ENCODE measurements at regions not wholly inside any gene's neighbourhood (a gene's known extent, or its start where the extent isn't known, plus 50 kb on each side); places are given as distances from the start of the nearest gene placed in this dataset.

DNA sequence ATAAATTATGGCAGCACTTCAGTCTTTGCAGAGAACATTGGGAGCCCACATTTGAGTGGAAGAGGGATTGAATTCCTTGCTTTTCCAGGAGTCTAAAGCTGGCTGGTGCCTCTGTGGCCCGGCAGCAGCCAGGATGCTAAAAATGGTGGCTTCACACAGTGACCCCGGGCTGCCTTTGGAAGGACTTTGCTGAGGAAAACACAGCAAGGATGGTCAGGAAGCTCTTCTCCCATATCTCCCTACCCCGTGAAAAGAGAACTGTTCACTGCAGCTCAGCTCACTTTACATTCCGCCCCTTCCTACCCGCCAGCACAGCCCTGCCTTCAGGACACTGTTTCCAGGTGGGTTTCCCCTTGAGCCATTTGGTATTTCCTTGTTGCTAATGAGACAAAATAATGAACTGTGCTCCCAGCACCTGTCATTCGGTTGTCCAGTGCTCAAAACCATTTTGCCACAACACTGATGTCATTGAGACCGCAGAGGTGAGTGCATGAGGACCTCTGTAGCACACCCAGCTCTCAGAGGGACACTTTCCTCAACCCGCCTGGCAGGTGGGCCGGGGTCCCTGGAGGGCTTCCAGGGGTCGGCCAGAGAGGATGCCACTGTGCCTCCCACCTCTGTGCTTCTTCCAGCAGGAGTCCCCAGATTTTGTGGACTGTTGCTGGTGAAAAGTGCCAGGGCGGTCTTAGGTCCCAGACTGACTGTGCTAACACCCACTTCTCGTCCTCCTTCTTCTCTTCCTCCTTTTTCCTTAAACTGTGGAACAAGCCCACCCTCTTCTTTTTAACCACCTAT lies 255.7 kb upstream of the PPP2R2D start:
- no peak for FAIRE-seq
- intact Hi-C loops (cut with micrococcal nuclease; ENCODE audit: unreplicated experiment): no loop called here
- CTCF ChIA-PET (ENCODE audit: low intra/inter-chr PET ratio, low total read pairs): no interaction called here

More for the DNA sequence above, 255.7 kb upstream of the PPP2R2D start:
- no peaks in the 10 kb centered on the region for H3K36me3 ChIP-seq (replicated peaks in 1 of 2; ENCODE audit: control insufficient read depth in 1 of 2, insufficient read depth in 2 of 2, low read length in 2 of 2)
- no peak for ATAC-seq
- no peaks in the 10 kb centered on the region for H3K79me2 ChIP-seq (ENCODE audit: insufficient read depth, low read length)
- TF ChIP-seq, protein P1, sequence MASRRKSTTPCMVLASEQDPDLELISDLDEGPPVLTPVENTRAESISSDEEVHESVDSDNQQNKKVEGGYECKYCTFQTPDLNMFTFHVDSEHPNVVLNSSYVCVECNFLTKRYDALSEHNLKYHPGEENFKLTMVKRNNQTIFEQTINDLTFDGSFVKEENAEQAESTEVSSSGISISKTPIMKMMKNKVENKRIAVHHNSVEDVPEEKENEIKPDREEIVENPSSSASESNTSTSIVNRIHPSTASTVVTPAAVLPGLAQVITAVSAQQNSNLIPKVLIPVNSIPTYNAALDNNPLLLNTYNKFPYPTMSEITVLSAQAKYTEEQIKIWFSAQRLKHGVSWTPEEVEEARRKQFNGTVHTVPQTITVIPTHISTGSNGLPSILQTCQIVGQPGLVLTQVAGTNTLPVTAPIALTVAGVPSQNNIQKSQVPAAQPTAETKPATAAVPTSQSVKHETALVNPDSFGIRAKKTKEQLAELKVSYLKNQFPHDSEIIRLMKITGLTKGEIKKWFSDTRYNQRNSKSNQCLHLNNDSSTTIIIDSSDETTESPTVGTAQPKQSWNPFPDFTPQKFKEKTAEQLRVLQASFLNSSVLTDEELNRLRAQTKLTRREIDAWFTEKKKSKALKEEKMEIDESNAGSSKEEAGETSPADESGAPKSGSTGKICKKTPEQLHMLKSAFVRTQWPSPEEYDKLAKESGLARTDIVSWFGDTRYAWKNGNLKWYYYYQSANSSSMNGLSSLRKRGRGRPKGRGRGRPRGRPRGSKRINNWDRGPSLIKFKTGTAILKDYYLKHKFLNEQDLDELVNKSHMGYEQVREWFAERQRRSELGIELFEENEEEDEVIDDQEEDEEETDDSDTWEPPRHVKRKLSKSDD (CRISPR knock-in tag; IDR thresholded peaks at IDR 0.05; ENCODE audit: low read depth): no peak
- TF ChIP-seq ATF7 (IDR thresholded peaks at IDR 0.05): no peak
- TF ChIP-seq ATF7 (CRISPR knock-in tag; IDR thresholded peaks at IDR 0.05): no peak
- no peak for TF ChIP-seq ZFP36L2 (CRISPR knock-in tag; IDR thresholded peaks at IDR 0.05)
- no peak for TF ChIP-seq ZNF547 (CRISPR knock-in tag; IDR thresholded peaks at IDR 0.05)
- TF ChIP-seq, protein P2, sequence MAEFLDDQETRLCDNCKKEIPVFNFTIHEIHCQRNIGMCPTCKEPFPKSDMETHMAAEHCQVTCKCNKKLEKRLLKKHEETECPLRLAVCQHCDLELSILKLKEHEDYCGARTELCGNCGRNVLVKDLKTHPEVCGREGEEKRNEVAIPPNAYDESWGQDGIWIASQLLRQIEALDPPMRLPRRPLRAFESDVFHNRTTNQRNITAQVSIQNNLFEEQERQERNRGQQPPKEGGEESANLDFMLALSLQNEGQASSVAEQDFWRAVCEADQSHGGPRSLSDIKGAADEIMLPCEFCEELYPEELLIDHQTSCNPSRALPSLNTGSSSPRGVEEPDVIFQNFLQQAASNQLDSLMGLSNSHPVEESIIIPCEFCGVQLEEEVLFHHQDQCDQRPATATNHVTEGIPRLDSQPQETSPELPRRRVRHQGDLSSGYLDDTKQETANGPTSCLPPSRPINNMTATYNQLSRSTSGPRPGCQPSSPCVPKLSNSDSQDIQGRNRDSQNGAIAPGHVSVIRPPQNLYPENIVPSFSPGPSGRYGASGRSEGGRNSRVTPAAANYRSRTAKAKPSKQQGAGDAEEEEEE (CRISPR knock-in tag; IDR thresholded peaks at IDR 0.05; ENCODE audit: borderline replicate concordance): no peak
- no peak for TF ChIP-seq ELF4 (CRISPR knock-in tag; IDR thresholded peaks at IDR 0.05; ENCODE audit: borderline replicate concordance)
- TF ChIP-seq ZNF766 (CRISPR knock-in tag; IDR thresholded peaks at IDR 0.05; ENCODE audit: borderline replicate concordance): no peak
- TF ChIP-seq, protein P3, sequence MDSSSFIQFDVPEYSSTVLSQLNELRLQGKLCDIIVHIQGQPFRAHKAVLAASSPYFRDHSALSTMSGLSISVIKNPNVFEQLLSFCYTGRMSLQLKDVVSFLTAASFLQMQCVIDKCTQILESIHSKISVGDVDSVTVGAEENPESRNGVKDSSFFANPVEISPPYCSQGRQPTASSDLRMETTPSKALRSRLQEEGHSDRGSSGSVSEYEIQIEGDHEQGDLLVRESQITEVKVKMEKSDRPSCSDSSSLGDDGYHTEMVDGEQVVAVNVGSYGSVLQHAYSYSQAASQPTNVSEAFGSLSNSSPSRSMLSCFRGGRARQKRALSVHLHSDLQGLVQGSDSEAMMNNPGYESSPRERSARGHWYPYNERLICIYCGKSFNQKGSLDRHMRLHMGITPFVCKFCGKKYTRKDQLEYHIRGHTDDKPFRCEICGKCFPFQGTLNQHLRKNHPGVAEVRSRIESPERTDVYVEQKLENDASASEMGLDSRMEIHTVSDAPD (CRISPR knock-in tag; IDR thresholded peaks at IDR 0.05): no peak
- no peak for TF ChIP-seq ZNF570 (CRISPR knock-in tag; IDR thresholded peaks at IDR 0.05; ENCODE audit: borderline replicate concordance)
- no peak for TF ChIP-seq ZNF44 (CRISPR knock-in tag; IDR thresholded peaks at IDR 0.05)
- no peak for DNase-seq (ENCODE audit: low spot score)
- H3K9ac ChIP-seq (ENCODE audit: insufficient read depth, low read depth, low read length): no peak overlapping the region
- peaks cover 2% of the 10 kb centered on the region; the same call in 1 of the 2 replicates for H3K9me3 ChIP-seq (ENCODE audit: low read length)
- in situ Hi-C loops (cut with HindIII; ENCODE audit: extremely low pct_ligation_motif_present, low pct_unique_long_range_greater_than_20kb): no loop called here
- no peak overlapping the region for H2AFZ ChIP-seq (ENCODE audit: low read length)
- no peak overlapping the region for H3K4me3 ChIP-seq (replicated peaks in 1 of 3; ENCODE audit: insufficient read depth in 1 of 3, low read depth in 2 of 3, low read length in 3 of 3)
- WGBS (ENCODE audit: low lambda C conversion rate): 46% methylated on average over 7 of the region's 12 CpGs
- POLR2A ChIA-PET: no interaction called here
- no peaks in the 10 kb centered on the region for H4K20me1 ChIP-seq (ENCODE audit: insufficient read depth, low read length)
- no TSS peak for BruUV-seq (replicated peaks)
- peaks cover 12% of the 10 kb centered on the region for H3K4me1 ChIP-seq (ENCODE audit: insufficient read depth, low read length)
- no peak overlapping the region for H3K27ac ChIP-seq (ENCODE audit: extremely low read length, insufficient read depth, low read length)
- H3K4me2 ChIP-seq (ENCODE audit: low read depth, low read length): no peak overlapping the region
- peaks cover 4 to 24% of the 10 kb centered on the region in 2 experiments; a peak in 3 of 5 replicates for H3K27me3 ChIP-seq (ENCODE audit: control insufficient read depth in 1 of 2, insufficient read depth in 2 of 2, low read length in 2 of 2)
